HG02943 (cell line): ENCODE measurements at regions not wholly inside any gene's neighbourhood (a gene's known extent, or its start where the extent isn't known, plus 50 kb on each side); places are given as distances from the start of the nearest gene placed in this dataset.
A peak's percentile ranks its signal among the peaks of the same experiment; 100 is the strongest.

Experiments used
- ATAC-seq: cut with Tn5 transposase; IDR thresholded peaks from one replicate; pipeline ENCODE4 v1.9.1; 2021; ENCODE audit warnings: mild to moderate bottlenecking, low read depth, moderate library complexity; ENCODE audit not compliant: unreplicated experiment

DNA sequence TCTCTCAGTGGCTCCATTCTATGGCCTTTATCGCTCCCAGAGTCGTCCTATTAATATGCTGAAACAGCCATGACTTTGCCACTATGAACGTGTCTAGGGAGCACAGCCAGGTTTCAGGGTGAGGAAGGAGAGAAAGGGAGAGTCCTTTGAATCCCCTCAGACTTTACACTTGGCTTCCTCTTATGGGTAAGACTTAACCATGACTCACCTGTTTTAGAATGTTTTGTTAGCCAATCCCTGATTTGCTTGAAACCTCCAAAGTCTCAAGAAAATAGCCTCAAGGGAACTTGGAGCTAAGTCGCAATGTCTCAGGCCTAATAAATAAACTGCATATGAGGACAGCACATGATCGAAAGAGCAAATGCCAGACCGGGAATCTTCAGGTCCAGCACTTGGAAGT lies 131.2 kb upstream of the RCN1 start:
- no peak for ATAC-seq

DNA sequence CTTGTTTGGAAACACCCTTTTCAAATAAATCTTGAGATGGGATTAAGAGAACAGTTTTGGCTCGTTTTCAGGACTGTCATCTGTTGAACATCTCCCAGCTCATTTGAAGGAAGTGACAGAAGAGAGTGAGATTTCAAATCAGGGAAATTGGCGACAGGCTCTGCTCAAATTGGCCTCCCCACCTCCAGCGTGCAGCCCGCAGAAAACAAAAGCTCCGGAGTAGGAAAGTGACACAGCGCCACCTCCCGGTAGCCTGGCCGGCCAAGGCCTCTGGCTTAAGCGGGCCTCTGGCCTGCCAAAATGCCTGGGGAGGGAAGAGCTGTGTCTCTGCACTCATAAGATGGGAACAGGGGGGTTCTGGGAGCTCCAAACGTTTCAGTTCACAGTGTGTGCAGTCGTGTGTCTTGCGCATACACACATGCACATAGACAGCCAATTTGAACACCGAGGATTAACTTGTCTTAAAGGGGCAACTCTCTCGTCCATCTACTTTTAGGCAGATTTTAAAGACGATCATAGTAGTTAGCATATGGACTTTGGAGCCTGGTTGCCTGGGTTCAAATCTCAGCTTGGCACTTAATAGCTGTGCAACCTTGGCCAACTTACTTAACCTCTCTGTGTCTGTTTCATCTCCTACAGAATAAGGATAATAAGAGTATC lies 132.7 kb upstream of the RCN1 start:
- peak; percentile 67 for ATAC-seq

DNA sequence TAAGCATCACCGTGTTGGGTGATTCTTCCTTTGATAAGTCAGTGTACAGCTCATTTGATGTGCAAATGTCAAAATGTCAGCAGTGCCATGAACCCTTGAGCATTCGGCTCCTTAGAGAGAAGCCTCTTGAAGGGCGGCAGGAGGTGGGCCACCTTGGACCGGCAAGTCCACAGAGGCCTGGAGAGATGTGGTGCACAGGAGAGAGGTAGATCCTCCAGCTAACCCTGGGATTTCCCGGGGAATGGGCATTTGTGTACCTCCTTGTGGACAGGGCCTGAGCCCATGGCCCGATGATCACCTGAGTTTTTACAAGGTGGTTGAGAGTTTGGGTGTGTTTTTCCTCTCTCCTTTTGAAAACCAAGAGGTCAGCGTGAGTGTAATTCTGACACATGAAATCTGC lies 133.2 kb upstream of the RCN1 start:
- ATAC-seq, result no peak

DNA sequence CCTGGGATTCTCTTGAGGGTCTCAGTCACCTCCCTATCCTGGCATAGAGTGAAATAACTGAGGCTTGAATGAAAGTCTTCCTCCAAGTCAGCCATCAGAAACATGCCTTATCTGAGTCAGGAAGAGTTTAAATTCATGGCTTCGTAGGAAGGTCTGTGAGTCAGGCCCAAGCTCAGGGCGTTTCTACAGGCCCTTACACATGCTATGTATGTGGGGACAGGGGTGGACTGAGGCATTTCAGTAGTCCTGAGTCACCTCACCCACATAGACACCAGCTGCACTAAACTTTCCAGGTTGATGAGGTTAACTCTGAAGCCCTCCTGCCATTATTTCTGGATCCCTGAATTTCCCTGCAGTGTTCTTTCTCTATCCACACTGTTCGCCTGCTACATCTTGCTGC lies 134.6 kb upstream of the RCN1 start:
- no peak for ATAC-seq

DNA sequence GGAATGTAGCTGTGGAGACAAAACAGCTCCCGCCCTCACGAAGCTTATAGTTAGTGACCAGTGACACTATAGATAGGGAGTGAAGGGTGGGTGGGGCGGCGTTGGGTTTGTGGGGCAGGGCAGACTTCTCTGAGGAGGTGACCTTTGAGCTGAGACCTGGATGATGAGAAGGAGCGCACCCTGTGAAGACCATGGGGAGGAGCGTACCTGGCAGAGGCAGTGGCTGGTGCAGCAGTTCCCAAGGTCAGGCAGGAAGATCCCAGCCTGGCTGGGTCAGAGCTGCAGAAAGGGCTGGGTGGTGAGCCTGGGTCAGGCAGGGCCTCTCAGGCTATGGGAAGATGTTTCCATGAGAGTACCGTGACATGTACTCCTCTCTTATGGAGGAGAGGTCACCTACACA lies 135.0 kb upstream of the RCN1 start:
- no peak for ATAC-seq

DNA sequence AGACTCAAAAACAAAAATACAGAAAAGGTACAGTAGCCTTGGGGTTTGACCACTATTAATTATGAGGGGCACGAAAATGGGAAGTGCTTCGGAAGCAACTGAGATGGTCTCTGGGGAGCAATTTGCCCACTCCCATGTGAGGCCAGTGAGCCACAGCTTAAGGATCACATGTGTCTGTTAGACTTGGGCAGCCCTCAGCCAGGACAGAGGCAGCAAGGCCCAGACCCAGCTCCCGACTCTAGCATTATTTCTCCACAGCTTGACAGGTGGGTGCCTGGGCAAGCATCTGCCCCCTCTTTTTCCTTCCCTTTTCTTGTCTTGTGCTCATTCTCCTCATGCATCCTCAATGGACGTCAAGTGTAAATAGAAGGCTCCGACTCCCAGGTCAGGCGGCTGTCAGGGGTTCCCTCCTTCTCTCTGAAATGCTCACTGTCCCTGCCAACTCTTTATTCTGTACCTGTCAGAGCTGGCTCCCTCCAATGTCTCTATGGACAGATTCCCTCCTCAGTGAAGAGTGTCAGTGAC lies 137.0 kb upstream of the RCN1 start:
- ATAC-seq, result no peak

DNA sequence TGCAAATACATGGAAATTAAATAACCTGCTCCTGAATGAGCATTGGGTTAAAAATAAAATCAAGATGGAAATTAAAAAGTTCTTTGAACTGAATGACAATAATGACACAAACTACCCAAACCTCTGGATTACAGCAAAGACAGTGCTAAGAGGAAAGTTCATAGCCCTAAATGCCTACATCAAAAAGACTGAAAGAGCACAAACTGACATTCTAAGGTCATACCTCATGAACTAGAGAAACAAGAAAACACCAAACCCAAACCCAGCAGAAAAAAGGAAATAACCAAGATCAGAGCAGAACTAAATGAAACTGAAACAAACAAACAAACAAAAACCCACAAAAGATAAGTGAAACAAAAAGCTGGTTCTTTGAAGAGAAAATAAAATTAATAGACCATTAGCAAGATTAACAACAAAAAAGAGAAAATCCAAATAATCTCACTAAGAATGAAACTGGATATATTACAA lies 138.6 kb upstream of the PAX6 start:
- ATAC-seq, result peak; percentile 91

DNA sequence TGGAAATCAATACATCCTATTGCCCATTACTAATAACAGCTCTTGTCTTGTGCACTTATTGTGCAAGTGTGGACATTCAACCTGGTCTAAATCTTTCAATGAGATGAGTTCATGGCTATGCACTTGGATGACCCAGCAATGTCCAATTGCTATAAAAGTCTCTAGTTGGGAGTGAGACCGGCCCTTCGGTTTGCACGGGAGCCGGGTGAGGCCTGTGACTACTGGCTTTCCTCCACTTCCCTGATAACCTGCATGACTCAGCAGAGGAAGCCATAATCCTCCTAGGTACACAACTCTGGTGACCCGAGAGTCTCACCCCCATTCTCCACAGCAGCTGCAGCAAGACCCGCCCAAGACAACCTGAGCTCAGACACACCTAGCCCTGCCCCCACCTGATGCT lies 135.9 kb upstream of the PAX6 start:
- ATAC-seq, result no peak

DNA sequence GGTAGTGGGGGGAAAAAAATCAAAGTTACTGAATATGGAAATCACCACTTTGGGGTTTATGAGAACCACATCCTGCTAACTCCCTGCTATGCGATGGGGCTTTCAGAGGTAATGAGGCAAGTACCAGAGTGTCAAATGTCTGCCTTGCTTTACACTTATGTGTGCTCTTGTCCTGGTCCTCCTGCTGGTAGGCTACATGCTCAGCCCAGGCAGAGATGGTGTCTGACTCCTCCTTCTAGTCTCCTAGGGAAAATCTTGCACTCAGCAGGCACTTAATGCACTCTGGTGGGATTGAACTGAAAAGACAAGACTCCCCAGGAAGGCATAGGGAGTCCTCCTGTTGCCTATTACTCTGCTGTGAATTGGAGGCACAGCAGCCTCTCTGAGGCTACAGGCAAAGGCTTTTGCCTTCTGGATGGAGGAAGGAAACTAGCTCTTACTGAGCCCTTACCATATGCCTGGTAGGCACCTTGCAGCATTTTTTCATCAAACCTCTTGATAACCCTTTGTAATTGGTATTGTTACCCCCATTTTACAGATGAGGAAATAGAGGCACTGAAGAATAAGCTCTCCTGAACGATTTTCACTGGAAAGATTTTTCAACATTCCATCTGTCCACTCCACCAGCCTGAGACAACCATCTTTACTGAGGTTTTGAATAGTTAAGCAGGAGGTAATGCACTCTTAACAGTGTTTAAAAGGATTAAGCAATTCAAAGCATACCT lies 132.1 kb upstream of the PAX6 start:
- ATAC-seq, result peak; percentile 93

DNA sequence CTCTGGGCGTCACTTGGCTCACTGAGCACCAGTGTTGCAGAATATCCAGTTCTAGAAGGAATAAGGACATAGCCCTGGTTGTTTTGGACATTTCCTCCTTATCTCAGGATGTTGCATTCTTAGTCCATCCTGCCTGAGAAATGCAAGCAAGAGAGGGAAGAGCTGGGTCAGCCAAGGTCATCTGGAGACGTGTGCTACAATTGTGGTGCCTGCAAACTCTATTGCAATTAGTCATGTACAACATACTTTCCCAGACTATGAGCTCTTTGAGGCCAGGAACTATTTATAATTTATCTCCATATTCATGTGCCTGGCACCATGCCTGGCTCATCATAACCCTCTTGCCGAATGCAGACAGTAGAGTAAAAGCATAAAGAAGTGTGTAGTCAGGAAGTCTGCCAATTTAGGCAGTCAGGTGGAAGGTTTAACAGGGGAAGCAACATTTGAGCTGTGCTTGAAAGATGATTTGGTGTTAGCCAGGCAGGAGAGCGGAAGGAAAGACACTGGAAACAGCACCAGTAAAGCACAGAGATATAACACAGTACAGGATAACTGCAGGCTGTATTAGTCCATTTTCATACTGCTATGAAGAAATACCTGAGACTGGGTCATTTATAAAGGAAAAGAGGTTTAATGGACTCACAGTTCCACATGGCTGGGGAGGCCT lies 129.4 kb upstream of the PAX6 start:
- ATAC-seq, result no peak

DNA sequence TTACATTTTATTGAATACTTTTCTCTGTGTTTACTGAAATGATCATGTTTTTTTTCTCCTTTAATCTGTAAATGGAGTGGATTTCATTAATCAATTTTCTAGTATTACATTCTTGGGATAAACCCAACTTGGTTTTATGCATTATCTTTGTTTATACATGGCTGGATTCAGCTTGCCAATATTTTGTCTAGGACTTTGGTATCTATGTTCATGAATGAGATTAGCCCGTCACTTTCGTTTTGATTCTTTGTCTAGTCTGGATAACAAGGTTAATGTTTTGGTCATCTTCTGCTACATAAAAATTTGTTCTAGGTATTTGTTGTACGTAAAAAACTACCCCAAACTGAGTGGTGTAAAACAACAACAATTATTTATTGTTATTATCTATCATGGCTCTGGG lies 127.9 kb upstream of the PAX6 start:
- no peak for ATAC-seq

DNA sequence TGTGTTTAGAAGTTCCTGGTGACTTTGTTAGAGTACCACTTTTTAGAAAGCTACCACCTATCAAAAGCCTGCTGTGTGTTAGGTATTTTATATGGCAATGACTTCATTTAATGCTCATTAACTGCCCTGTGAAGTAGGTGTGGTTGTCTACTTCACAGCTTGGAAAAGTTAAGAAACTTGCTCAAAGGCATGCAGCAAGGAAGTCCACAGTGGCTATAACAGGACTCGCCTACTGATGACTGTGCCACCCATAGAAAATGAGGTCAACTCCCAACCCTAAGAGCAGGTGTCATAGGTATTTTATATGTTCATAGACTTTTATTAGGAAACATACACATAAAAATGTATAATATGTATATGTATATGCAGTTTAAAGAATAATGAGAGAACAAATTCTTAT lies 125.2 kb upstream of the PAX6 start:
- ATAC-seq, result no peak

DNA sequence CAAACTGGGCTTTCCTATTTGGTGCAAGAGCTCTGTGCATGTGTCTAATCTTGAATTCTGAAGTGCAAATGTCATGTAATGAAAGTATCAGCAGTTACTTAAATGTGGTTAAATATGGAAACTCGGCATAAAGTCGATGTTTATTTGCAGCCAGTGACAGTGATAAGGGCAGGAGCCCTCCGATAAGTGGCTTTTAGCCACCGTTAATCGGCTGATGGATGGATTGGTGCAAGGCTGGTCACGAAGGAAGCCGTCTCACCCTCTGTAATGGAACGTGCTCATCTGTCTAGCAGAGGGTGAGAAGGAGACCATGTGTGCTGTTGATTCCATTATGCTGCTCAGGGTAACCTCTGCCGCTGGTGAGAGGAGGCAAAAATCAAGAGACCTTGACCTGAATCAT lies 121.8 kb upstream of the PAX6 start:
- ATAC-seq, result no peak

DNA sequence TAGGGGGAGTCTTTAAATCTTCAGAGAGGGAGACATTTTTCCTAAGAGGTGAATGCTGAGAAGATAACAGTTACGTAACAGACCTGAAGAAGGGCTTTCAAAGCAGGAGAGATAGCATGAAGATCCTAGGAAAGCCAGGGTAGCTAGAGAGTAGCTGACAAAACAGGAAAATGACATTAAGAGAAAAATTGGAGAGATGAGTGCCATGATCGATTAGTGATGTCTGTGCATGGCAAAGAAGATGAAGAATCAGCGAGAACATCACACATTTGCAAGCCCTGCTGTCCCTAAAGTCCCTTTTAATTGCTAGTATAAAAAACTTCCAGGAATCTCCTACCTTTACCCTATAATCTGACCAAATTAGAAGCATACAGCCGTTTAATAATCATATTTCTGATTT lies 116.9 kb upstream of the PAX6 start:
- ATAC-seq, result no peak

DNA sequence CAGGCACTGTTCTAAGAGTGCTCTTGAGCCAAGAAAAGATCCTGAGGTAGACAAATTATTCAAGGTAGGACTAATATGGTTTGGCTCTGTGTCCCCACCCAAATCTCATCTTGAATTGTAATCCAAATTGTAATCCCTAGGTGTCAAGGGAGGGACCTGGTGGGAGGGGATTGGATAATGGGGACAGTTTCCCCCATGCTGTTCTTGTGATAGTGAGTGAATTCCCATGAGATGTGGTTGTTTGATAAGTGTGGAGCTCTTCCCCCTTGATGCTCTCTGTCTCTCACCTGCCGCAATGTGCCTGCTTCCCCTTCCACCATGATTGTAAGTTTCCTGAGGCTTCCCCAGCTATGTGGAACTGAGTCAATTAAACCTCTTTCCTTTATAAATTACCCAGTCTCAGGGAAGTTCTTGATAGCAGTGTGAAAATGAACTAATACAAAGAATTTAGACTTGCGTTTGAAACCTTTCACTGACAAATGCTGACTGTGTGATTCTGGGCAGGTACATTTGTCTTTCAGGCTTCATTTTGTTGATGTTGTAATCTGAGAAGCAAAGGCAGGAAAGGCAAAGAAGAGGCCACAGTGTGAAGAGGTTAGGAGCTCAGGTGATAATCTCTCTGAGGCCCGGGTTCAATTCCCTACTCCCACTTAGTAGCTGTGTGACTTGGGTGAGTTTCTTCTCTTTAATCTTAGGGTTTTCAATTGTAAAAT lies 115.8 kb upstream of the PAX6 start:
- no peak for ATAC-seq

DNA sequence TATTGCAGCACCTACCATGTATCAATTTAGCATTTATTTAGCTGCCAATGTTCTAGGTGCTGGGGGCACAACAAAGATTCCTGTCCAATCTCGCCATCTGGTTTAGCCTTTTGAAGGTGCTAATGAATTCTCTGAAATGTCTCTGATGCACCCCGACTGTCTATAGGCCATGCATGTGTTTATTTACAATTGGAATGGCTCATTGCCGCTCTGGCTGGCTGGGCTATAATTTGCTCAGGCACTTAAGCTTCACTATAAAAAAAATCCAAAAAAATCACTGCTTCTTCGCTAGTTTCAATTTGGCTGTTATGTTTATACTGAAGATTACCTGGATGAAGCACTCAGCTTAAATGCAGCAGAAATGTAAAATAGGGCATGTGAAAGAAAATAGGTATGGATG lies 115.0 kb upstream of the PAX6 start:
- no peak for ATAC-seq

DNA sequence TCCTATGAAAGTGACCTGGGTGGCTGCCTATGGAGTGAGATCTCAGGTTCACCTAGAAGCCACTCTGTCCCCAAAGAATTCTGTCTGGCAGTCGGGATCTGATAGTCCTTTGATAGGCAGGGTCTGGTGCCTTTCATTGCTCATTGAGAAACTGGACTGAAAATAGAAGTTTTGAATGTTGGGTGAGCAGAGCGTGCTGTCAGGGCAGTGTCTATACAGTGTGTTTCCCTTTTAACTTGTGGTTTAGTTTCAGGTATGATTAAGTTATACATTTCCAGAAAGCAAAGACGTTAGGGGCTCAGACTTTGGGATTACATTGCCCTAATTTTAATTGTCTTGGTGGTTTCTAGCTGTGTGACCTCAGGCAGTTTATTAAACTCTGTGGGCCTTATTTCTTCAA lies 111.3 kb upstream of the PAX6 start:
- no peak for ATAC-seq

DNA sequence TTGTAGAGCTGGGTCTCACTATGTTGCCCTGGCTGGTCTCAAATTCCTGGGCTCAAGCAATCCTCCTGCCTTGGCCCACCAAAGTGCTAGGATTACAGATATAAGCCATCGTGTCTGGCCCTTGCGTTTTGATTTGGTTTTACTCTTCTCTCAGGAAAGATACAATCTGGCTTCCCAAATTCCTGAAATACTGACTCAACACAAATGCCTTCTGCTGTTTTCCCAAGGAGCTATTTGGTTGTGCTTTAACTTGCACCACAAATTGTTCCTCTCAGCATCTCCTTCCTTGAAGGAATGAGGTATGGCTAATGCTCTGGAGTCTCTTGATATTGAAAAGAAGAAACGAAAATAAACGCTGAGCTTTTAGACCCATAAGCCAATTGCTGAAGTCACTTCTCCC lies 110.0 kb upstream of the PAX6 start:
- no peak for ATAC-seq

DNA sequence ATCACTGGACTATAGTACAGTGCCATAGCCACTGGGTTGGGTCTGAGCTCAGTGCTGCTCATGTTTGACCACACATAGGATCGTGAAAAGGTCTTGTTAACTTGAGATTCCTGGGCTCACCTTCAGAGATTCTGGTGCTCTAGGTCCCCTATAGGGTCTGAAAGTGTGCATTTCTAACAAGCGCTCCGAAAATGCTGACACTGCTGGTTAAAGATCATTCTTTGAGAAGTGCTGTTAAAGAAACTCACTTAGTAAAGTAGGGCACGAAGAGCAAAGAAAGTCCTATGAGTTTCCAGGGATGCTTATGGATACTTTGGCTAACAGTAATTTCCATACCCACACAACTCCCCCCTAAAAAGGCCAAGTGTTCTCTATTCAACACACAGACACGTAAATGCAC lies 108.1 kb upstream of the PAX6 start:
- no peak for ATAC-seq

DNA sequence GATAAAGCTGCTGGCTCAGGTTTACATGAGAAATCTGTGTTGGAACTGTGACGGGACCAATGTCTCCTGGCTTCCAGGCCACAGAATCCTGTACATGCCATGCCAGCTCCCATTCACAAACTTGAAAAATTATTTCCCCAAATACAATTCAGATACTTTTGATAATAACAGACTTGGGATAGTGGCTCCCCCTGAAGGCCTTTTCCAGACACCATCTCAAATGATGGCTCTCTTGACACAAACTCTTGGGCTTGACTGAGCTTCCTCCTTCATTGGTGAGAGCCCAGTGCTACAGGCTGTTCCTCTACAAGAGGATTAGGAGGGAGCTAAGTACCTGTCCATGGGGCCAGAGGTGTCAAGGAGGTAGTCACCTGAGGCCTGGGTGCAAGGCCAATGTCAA lies 104.7 kb upstream of the PAX6 start:
- no peak for ATAC-seq

DNA sequence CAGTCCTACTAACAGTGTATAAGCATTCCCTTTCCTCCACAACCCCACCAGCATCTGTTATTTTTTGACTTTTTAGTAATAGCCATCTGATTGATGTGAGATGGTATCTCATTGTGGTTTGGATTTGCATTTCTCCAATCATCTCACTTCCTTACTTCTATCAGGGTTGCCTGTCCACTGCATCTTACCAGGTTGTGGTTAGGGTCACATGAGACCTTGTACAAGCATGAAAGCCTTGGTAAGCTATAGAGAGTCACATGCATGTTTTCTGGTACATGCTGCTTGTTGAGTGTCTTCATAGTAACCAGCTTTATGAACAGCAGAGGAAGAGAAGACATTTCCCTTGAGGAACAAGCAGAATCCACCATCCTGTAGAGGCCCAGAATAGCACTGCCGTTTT lies 102.9 kb upstream of the PAX6 start:
- no peak for ATAC-seq
